Neural crest cell (in vitro differentiated cells): ENCODE measurements at regions not wholly inside any gene's neighbourhood (a gene's known extent, or its start where the extent isn't known, plus 50 kb on each side); places are given as distances from the start of the nearest gene placed in this dataset.

Experiments used
- DNase-seq: peaks from one replicate; pipeline ENCODE4 v3.0.0; 2021; ENCODE audit warnings: low read depth, mixed read lengths, low spot score
- H3K27ac Mint-ChIP-seq: one replicate; pipeline ENCODE4 v1.8.0; 2021; ENCODE audit warnings: mild to moderate bottlenecking, mixed read lengths; ENCODE audit not compliant: unreplicated experiment
- H3K27me3 Mint-ChIP-seq: 2 replicates; pipeline ENCODE4 v1.8.0; 2021; ENCODE audit warnings: low read depth, mild to moderate bottlenecking, mixed read lengths
- H3K36me3 Mint-ChIP-seq: 2 replicates; pipeline ENCODE4 v1.8.0; 2021; ENCODE audit warnings: low read depth, mild to moderate bottlenecking, mixed read lengths
- H3K4me1 Mint-ChIP-seq: 2 replicates; pipeline ENCODE4 v1.8.0; 2021; ENCODE audit warnings: mixed read lengths
- H3K4me3 Mint-ChIP-seq: one replicate; pipeline ENCODE4 v1.8.0; 2021; ENCODE audit warnings: mild to moderate bottlenecking, mixed read lengths
- H3K9me3 Mint-ChIP-seq: 2 replicates; pipeline ENCODE4 v1.8.0; 2021; ENCODE audit warnings: mixed read lengths
- TF ChIP-seq, protein P1 (sequence below): fragments of 200-600 bp; sonication (generic); conservative IDR thresholded peaks from 2 replicates; pipeline ENCODE4 v1.5.0; 2021; ENCODE audit warnings: antibody characterized with exemption, mild to moderate bottlenecking

DNA sequence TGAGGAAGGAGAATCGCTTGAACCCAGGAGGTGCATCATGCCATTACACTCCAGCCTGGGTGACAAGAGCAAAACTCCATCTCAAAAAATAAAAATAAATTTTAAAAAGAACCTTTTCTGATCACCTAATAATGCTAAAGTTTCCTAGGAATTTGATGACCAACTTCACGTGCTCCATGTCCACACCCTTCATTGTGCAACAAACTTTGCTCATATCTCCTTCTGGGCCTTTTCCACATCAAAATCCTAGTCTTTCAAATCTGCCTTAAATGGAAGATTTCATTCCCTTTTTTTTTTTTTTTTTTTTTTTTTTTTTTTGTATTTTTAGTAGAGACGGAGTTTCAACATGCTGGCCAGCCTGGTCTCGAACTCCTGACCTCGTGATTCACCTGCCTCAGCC is 112.5 kb upstream of the LOC128125822 start:
- no peaks in the 10 kb centered on the region for H3K27me3 Mint-ChIP-seq
- TF ChIP-seq, protein P1, sequence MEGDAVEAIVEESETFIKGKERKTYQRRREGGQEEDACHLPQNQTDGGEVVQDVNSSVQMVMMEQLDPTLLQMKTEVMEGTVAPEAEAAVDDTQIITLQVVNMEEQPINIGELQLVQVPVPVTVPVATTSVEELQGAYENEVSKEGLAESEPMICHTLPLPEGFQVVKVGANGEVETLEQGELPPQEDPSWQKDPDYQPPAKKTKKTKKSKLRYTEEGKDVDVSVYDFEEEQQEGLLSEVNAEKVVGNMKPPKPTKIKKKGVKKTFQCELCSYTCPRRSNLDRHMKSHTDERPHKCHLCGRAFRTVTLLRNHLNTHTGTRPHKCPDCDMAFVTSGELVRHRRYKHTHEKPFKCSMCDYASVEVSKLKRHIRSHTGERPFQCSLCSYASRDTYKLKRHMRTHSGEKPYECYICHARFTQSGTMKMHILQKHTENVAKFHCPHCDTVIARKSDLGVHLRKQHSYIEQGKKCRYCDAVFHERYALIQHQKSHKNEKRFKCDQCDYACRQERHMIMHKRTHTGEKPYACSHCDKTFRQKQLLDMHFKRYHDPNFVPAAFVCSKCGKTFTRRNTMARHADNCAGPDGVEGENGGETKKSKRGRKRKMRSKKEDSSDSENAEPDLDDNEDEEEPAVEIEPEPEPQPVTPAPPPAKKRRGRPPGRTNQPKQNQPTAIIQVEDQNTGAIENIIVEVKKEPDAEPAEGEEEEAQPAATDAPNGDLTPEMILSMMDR: no peak
- H3K4me3 Mint-ChIP-seq: no peak overlapping the region
- no peak for DNase-seq
- no peaks in the 10 kb centered on the region for H3K36me3 Mint-ChIP-seq
- H3K27ac Mint-ChIP-seq: no peak overlapping the region
- no peaks in the 10 kb centered on the region for H3K4me1 Mint-ChIP-seq
- no peaks in the 10 kb centered on the region for H3K9me3 Mint-ChIP-seq

DNA sequence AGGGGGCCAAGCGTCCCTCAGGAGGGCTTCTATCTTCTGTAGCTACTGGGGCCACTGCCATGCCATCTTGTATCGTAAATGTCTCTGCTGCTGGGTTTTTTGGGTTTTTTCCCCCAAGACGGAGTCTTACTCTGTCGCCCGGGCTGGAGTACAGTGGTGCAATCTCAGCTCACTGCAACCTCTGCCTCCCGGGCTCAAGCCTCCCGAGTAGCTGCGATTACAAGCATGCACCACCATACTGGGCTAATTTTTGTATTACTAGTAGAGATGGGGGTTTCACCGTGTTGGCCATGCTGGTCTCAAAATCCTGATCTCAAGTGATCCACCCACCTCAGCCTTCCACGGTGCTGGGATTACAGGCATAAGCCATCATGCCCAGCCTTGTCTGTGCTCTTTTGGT is 111.3 kb upstream of the LOC128125822 start:
- Mint-ChIP-seq H3K4me1 (no peaks in the 10 kb centered on the region), H3K27me3 (no peaks in the 10 kb centered on the region), H3K9me3 (no peaks in the 10 kb centered on the region), H3K4me3 (no peak overlapping the region), H3K27ac (no peak overlapping the region), H3K36me3 (no peaks in the 10 kb centered on the region)
- DNase-seq: no peak
- TF ChIP-seq, protein P1: no peak

DNA sequence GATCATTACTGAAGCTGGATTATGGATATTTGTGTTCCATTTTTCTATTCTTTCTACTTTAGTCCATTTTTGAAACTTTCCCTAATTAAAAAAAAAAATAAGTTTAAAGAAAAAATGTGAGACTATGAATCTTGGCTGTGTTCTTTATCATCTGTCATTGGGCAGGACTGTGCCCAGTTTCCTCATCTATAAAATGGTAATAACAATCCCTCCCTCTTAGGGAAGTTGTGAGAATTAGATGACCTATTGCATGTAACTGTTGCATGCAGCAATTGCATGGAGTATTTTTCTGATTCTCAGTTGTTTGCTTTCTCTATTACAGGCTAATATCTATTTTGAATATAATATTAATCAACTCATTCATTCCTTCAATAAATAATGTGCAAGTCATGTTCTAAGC is 108.2 kb upstream of the LOC128125822 start:
- TF ChIP-seq, protein P1: no peak

DNA sequence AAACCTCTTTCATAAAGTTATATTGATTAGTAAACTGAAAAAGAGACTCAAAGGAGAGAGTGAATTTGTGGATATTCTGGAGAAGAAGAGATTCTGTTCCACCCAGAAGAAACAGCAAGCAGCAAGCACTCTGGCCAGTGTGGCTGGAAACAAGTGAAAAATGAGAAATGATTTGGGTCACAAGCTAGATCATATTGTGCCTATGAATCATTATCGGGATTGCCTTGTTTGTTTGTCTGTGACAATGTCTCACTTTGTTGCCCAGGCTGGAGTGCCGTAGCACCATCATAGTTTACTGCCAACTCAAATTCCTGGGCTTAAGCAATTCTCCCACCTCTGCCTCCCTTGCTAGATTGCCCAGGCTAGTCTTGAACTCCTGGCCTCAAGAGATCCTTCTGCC is 106.5 kb upstream of the LOC128125822 start:
- no peaks in the 10 kb centered on the region for H3K36me3 Mint-ChIP-seq
- no peak overlapping the region for H3K4me3 Mint-ChIP-seq
- no peak overlapping the region for H3K27ac Mint-ChIP-seq
- DNase-seq: no peak
- TF ChIP-seq, protein P1: no peak
- no peaks in the 10 kb centered on the region for H3K9me3 Mint-ChIP-seq
- no peaks in the 10 kb centered on the region for H3K4me1 Mint-ChIP-seq
- H3K27me3 Mint-ChIP-seq: no peaks in the 10 kb centered on the region

More for the DNA sequence above, 108.2 kb upstream of the LOC128125822 start:
- Mint-ChIP-seq H3K36me3 (no peaks in the 10 kb centered on the region), H3K9me3 (no peaks in the 10 kb centered on the region), H3K27ac (no peak overlapping the region), H3K4me3 (no peak overlapping the region), H3K27me3 (no peaks in the 10 kb centered on the region), H3K4me1 (no peaks in the 10 kb centered on the region)
- DNase-seq: no peak

DNA sequence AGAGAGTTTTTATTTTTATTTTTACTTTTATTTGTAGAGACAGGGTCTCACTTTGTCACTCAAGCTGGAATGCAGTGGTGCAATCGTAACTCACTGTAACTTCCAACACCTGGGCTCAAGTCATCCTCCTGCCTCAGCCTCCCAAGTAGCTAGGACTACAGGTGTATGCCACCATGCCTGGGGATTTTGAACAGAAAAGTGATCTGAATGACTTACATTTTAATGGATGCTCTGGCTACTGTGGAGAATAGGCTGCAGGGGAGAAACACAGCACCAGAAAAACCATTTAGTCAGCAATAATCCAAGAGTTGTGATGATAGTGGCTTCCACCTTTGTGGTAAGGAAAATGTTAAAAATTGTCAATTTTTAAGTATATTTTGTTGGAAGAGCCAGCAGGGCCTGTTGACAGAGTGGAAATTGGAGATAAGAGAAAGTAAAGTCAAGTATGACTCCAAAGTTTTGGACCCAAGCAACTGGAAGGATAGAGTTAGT is 106.0 kb upstream of the LOC128125822 start:
- Mint-ChIP-seq H3K9me3 (no peaks in the 10 kb centered on the region), H3K36me3 (no peaks in the 10 kb centered on the region), H3K4me3 (no peak overlapping the region), H3K27me3 (no peaks in the 10 kb centered on the region), H3K4me1 (no peaks in the 10 kb centered on the region), H3K27ac (no peak overlapping the region)
- no peak for DNase-seq
- TF ChIP-seq, protein P1: no peak
